ENCODE measurements at regions not wholly inside any gene's neighbourhood (a gene's known extent, or its start where the extent isn't known, plus 50 kb on each side); places are given as distances from the start of the nearest gene placed in this dataset.

GRCh38 chr6:105616521-105616920 lies 213.6 kb upstream of the PREP start:
- no peak overlapping the region for H3K27ac ChIP-seq
- no peak for DNase-seq (ENCODE audit: low spot score)
- TF ChIP-seq, protein P1, sequence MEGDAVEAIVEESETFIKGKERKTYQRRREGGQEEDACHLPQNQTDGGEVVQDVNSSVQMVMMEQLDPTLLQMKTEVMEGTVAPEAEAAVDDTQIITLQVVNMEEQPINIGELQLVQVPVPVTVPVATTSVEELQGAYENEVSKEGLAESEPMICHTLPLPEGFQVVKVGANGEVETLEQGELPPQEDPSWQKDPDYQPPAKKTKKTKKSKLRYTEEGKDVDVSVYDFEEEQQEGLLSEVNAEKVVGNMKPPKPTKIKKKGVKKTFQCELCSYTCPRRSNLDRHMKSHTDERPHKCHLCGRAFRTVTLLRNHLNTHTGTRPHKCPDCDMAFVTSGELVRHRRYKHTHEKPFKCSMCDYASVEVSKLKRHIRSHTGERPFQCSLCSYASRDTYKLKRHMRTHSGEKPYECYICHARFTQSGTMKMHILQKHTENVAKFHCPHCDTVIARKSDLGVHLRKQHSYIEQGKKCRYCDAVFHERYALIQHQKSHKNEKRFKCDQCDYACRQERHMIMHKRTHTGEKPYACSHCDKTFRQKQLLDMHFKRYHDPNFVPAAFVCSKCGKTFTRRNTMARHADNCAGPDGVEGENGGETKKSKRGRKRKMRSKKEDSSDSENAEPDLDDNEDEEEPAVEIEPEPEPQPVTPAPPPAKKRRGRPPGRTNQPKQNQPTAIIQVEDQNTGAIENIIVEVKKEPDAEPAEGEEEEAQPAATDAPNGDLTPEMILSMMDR (conservative IDR thresholded peaks at IDR 0.05; ENCODE audit: low read depth), result no peak
- POLR2A ChIA-PET (ENCODE audit: low non-redundant PET), result no interaction called here
- CTCF ChIA-PET, result no interaction called here

DNA sequence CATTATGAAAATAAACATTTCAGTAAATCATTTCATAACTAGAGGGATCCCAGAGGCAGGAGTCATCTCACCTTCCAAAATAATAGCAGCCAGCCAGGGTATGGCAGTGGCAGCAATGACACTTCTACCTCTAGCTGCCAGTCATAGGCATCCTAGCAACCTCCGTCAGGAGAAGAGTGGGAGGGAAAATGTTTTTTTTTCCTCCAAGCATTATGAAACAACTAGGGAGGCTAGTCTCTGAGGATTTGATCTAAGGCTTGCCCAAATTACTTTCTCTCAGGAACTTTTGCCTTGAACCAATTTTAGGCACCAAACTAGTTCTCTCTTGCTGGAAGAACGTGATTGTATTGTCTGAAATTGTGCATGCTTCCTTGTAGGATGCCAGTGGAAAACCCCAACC lies 208.7 kb upstream of the PREP start:
- POLR2A ChIA-PET (ENCODE audit: low non-redundant PET), result no interaction called here
- no peak for DNase-seq (ENCODE audit: low spot score)
- CTCF ChIA-PET, result interaction anchor here (0.6 kb wide), 1 partner anchor 41 kb away, joined by 4 read pairs; no protein-coding TSS in a partner anchor
- TF ChIP-seq, protein P1 (conservative IDR thresholded peaks at IDR 0.05; ENCODE audit: low read depth), result no peak
- H3K27ac ChIP-seq, result no peak overlapping the region

DNA sequence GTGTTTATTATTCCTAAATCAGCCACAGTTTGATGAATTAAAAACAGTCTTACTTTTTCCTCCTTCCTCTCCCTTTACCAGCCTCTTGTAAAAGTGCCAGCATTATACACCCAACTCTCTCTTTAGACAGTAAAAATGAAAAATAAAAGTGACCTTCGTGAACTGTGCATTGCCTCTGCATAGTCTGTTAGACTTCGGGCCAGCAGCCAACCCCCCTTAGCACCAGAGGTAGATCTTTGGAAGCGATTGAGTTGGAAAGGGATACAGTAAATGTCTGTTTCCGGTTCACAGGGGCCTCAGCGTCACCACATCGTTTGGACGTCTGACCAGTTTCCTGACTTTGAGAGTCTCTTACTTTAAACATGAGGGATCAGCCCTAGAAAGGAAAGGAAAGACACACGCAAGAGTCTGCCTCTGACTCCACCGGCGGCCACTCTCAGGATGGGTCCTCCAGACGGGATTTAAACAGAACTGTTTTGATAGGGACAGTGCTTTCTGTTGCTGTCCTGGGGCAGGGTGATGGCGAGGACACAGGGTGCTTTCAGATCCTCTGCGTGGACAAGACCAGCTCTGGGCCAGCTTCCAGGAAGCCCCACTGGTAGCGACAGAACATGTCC lies 206.6 kb upstream of the PREP start:
- POLR2A ChIA-PET (ENCODE audit: low non-redundant PET), result no interaction called here
- TF ChIP-seq, protein P1 (conservative IDR thresholded peaks at IDR 0.05; ENCODE audit: low read depth), result no peak
- CTCF ChIA-PET, result no interaction called here
- DNase-seq (ENCODE audit: low spot score), result no peak
- no peak overlapping the region for H3K27ac ChIP-seq

GRCh38 chr6:105608711-105609374 lies 206.0 kb upstream of the PREP start:
- ChIA-PET POLR2A (ENCODE audit: low non-redundant PET) (no interaction called here), CTCF (no interaction called here)
- H3K27ac ChIP-seq, result no peak overlapping the region
- TF ChIP-seq, protein P1 (conservative IDR thresholded peaks at IDR 0.05; ENCODE audit: low read depth), result no peak
- DNase-seq (ENCODE audit: low spot score), result no peak

DNA sequence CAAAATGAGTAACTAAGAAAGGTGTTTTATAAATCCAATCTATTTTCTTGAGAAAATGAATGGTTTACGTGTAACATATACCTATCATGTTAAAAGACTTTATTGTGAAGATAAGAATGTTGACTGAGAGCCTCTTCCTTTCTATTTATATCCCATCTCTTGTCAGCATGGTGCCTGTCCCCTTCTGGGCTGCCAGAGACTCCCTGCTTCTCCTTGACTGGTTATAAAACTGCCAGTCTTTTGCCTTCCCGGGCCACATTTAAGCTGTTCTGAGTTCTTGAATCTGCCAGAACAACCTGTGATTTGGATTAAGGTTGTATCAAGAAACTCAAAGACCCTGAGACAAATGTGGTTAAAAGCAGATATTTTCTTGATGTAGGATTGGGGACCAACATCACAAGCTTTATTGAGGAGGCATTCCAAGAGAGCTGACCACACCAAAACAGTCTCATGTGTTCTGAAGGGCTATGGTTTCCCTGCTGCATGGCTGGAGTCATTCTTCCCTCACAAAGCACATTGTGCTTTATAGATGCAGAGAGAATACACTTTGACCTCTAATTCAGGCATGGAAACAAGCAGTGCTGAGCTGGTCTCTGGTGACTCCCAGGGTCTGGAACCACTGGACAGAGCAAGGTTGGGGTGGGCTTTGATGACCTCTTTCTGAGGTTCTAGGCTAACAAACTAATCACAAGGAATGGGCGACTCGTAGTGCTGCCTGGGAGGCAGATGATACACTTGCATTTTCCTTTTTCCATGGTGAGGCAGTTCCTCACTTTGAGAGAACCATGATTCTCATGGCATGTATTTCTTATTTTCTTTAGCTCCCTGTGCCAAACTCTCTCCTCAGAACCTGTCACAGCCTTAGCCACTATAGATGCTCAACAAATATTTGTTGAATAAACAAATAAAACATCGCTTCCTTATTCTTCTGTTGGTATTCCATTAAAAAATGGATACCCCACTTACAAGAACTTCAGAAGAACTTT lies 205.0 kb upstream of the PREP start:
- ChIA-PET CTCF (interaction anchor here (0.7 kb wide), 1 partner anchor 15 kb away, joined by 3 read pairs; no protein-coding TSS in a partner anchor), POLR2A (ENCODE audit: low non-redundant PET) (no interaction called here)
- TF ChIP-seq, protein P1 (conservative IDR thresholded peaks at IDR 0.05; ENCODE audit: low read depth), result no peak
- no peak for DNase-seq (ENCODE audit: low spot score)
- H3K27ac ChIP-seq, result no peak overlapping the region

DNA sequence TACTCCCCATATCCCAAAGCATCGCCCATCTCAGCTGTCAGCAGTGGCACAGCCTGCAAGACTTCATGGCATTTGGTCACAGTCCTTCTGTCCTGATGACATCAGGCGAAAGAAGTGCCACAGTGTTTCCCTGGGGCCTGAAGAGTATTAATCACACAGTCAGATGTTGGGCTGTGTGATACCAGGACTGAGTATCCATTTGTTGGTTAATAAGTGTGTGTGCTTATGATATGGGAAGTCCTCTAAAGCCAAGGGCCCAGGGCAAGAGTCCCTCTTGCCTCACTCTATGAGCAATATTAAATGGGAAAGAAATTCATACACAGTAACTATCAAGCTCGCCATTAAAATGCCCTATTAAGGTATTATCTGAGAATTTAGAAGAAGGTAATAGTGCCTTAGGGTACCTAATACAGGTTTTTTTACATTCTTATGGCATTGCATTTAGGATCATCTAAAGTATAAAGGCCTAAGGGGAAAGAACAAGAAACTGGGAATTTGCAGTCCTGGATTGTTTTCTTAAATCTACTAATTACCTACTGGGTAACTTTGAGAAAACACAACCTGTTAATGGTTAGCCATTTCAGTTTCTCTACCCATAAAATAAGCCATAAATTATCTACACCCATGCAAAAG lies 204.1 kb upstream of the PREP start:
- TF ChIP-seq, protein P1 (conservative IDR thresholded peaks at IDR 0.05; ENCODE audit: low read depth), result no peak
- ChIA-PET POLR2A (ENCODE audit: low non-redundant PET) (no interaction called here), CTCF (interaction anchor here (0.6 kb wide), 1 partner anchor 995 kb away, joined by 9 read pairs; no protein-coding TSS in a partner anchor)
- DNase-seq (ENCODE audit: low spot score), result no peak
- no peak overlapping the region for H3K27ac ChIP-seq
